ENCODE measurements at regions not wholly inside any gene's neighbourhood (a gene's known extent, or its start where the extent isn't known, plus 50 kb on each side); places are given as distances from the start of the nearest gene placed in this dataset.

- peak in 1 of 3 donors; percentile 35 for DNase-seq
- TF ChIP-seq, protein P1, sequence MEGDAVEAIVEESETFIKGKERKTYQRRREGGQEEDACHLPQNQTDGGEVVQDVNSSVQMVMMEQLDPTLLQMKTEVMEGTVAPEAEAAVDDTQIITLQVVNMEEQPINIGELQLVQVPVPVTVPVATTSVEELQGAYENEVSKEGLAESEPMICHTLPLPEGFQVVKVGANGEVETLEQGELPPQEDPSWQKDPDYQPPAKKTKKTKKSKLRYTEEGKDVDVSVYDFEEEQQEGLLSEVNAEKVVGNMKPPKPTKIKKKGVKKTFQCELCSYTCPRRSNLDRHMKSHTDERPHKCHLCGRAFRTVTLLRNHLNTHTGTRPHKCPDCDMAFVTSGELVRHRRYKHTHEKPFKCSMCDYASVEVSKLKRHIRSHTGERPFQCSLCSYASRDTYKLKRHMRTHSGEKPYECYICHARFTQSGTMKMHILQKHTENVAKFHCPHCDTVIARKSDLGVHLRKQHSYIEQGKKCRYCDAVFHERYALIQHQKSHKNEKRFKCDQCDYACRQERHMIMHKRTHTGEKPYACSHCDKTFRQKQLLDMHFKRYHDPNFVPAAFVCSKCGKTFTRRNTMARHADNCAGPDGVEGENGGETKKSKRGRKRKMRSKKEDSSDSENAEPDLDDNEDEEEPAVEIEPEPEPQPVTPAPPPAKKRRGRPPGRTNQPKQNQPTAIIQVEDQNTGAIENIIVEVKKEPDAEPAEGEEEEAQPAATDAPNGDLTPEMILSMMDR (IDR thresholded peaks at IDR 0.05) = no peak
- TF ChIP-seq POLR2A (IDR thresholded peaks at IDR 0.05) = no peak
- Histone ChIP-seq H3K27ac (no peak overlapping the region), H3K4me3 (no peak overlapping the region), H3K36me3 (no peaks in the 10 kb centered on the region), H3K27me3 (no peaks in the 10 kb centered on the region), H3K4me1 (no peaks in the 10 kb centered on the region), H3K9me3 (peaks cover 0 to 7% (median 1%) of the 10 kb centered on the region in 4 donors)
These were observed 139.5 kb downstream of the CTTN start for GRCh38 chr11:70537576-70538571.

DNA sequence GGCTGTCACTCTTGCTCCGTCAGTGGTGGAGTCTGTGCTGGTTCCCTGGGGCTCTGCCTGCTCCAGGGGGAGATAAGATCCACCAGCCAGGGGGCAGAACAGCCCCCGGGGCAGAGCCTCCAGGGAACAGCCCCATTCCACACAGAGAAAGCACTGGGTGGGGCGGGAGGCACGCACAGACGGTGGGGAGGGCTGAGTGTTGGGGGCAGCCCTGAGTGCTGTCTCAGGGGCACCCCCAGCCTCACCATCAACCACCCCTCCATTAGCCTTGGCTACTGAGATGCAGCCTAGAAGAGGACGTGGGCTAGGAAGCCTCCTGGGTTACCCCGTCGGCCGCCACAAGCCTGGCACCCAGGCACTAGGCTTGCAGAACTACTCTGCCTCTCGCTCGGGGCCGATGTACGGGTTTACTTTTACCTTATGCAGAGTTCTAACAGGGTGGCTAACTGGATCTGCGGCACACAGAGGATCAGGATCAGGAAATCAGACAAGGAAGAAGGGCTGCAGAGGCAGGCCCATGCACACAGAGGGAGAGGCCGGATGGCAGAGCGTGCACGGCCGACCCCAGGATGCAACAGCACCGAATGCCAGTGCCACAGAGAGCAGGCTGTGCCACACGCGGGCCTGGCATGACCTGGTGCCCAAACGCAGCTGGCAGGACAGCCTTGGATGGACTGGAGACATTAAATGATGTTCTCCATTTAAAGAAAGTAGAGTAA lies 140.5 kb downstream of the CTTN start:
- peak in 1 of 3 donors; percentile 14 for DNase-seq
- Histone ChIP-seq H3K27me3 (no peaks in the 10 kb centered on the region), H3K36me3 (no peaks in the 10 kb centered on the region), H3K9me3 (peaks cover 0 to 7% (median 1%) of the 10 kb centered on the region in 4 donors), H3K4me1 (no peaks in the 10 kb centered on the region), H3K27ac (no peak overlapping the region), H3K4me3 (no peak overlapping the region)
- TF ChIP-seq POLR2A (IDR thresholded peaks at IDR 0.05) = no peak
- TF ChIP-seq, protein P1 (IDR thresholded peaks at IDR 0.05) = no peak

DNA sequence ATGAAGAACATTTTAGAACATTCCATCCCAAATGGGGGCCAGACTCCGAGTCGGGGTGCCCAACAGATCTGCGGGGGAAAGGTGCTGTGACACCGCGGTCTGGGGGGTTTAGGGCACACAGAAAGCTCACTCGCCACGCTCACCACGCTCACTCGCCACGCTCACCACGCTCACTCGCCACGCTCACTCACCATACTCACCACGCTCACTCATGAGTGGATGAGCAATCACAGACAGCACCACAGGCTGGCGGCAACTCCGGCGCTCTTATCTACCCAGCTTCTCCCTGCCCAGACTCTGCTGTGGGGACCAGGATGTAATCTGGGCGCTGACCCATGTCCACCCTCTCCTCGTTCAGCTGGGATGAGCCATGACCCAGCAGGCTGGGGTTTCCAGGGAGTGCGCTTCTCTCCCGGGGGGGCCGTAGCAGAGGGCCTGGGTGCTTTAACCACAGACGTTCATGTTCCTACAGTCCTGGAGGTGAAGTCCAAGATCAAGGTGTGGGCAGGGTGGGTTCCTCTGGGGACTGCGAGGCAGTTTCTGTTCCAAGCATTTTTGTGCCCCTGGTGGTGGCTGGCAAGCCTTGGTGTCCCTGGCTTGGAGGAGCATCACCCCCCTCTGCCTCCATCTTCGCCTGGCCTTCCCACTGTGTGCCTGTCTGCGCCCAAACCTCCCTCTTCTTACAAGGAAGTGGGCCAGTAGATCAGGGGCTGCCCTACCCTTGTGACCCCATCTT lies 141.2 kb downstream of the CTTN start:
- Histone ChIP-seq H3K27ac (no peak overlapping the region), H3K4me1 (no peaks in the 10 kb centered on the region)
- TF ChIP-seq, protein P1 (IDR thresholded peaks at IDR 0.05) = no peak
- TF ChIP-seq POLR2A (IDR thresholded peaks at IDR 0.05) = no peak

GRCh38 chr11:70540196-70540595 lies 141.9 kb downstream of the CTTN start:
- no peak overlapping the region for H3K27ac ChIP-seq
- no peaks in the 10 kb centered on the region for H3K27me3 ChIP-seq
- no peaks in the 10 kb centered on the region for H3K36me3 ChIP-seq
- no peak overlapping the region for H3K4me3 ChIP-seq
- peaks cover 0 to 7% (median 1%) of the 10 kb centered on the region in 4 donors for H3K9me3 ChIP-seq
- no peaks in the 10 kb centered on the region for H3K4me1 ChIP-seq
- peak in 1 of 3 donors; percentile 15 for DNase-seq
- no peak for TF ChIP-seq POLR2A (IDR thresholded peaks at IDR 0.05)
- TF ChIP-seq, protein P1 (IDR thresholded peaks at IDR 0.05) = no peak

More for the DNA sequence above, 141.2 kb downstream of the CTTN start:
- H3K36me3 ChIP-seq = no peaks in the 10 kb centered on the region
- H3K4me3 ChIP-seq = no peak overlapping the region
- DNase-seq = peak in 1 of 3 donors; percentile 41
- peaks cover 0 to 7% (median 1%) of the 10 kb centered on the region in 4 donors for H3K9me3 ChIP-seq
- H3K27me3 ChIP-seq = no peaks in the 10 kb centered on the region

GRCh38 chr11:70541176-70541575 lies 142.8 kb downstream of the CTTN start:
- TF ChIP-seq, protein P1 (IDR thresholded peaks at IDR 0.05) = no peak
- TF ChIP-seq POLR2A (IDR thresholded peaks at IDR 0.05) = no peak
- Histone ChIP-seq H3K36me3 (no peaks in the 10 kb centered on the region), H3K9me3 (peaks cover 0 to 7% (median 1%) of the 10 kb centered on the region in 4 donors), H3K4me1 (no peaks in the 10 kb centered on the region), H3K4me3 (no peak overlapping the region), H3K27me3 (no peaks in the 10 kb centered on the region), H3K27ac (no peak overlapping the region)
- DNase-seq = peak in 1 of 3 donors; percentile 28
